ENCODE measurements at regions not wholly inside any gene's neighbourhood (a gene's known extent, or its start where the extent isn't known, plus 50 kb on each side); places are given as distances from the start of the nearest gene placed in this dataset.

DNA sequence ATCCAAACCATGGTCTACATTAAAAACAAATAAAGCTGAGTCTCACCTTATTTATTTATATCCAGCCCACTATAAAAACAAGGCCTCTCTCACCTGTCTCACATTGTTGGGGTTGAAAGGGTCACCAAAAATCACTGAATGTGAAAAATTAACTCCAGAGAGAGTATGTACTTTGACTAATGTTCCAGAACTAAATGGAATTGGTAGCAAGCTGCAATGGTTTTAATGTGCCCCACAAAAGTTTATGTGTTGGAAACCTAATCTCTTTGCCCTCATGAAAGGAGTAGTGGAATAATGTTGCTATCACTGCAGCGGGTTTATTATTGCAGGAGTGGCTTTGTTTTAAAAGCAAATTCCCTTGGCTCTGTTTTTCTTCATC, 230.3 kb downstream of the LTN1 start:
- Histone ChIP-seq H3K36me3 (ENCODE audit: control insufficient read depth in 2 of 2, extremely low read depth in 1 of 2, insufficient read depth in 2 of 2, low read length in 2 of 2) (no peaks in the 10 kb centered on the region), H3K4me3 (replicated peaks in 1 of 3; ENCODE audit: insufficient read depth in 1 of 3, low read depth in 1 of 3, low read length in 3 of 3) (no peak overlapping the region), H4K20me1 (replicated peaks; ENCODE audit: control insufficient read depth, extremely low read depth, insufficient read depth, low read length) (no peaks in the 10 kb centered on the region), H3K9me3 (replicated peaks; ENCODE audit: control insufficient read depth, insufficient read depth, low read length) (no peaks in the 10 kb centered on the region), H2AFZ (ENCODE audit: low read depth, low read length) (no peak overlapping the region), H3K79me2 (ENCODE audit: control insufficient read depth, insufficient read depth, low read length) (no peaks in the 10 kb centered on the region), H3K27ac (ENCODE audit: insufficient read depth, low read depth, low read length) (no peak overlapping the region), H3K27me3 (ENCODE audit: control insufficient read depth in 2 of 2, insufficient read depth in 2 of 2, low read length in 2 of 2) (no peaks in the 10 kb centered on the region), H3K9me1 (replicated peaks; ENCODE audit: control insufficient read depth, extremely low read depth, insufficient read depth, low read length) (no peaks in the 10 kb centered on the region), H3K9ac (replicated peaks; ENCODE audit: extremely low read depth, insufficient read depth, low read length) (no peak overlapping the region), H3K4me2 (ENCODE audit: insufficient read depth, low read length) (no peak overlapping the region), H3K4me1 (ENCODE audit: control insufficient read depth, extremely low read depth, insufficient read depth, low read length) (no peaks in the 10 kb centered on the region)
- TF ChIP-seq, protein P1, sequence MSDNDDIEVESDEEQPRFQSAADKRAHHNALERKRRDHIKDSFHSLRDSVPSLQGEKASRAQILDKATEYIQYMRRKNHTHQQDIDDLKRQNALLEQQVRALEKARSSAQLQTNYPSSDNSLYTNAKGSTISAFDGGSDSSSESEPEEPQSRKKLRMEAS (IDR thresholded peaks at IDR 0.05; ENCODE audit: insufficient read depth, insufficient read length), result no peak
- TF ChIP-seq POLR2A (IDR thresholded peaks at IDR 0.05; ENCODE audit: low read depth, low read length) (no peak), MYC (IDR thresholded peaks at IDR 0.05; ENCODE audit: low read depth, low read length) (no peak), EZH2 (IDR thresholded peaks at IDR 0.05; ENCODE audit: borderline replicate concordance, low read depth, low read length, severe bottlenecking) (no peak), FOS (IDR thresholded peaks at IDR 0.05; ENCODE audit: borderline replicate concordance, insufficient read depth, low read length) (no peak), JUN (IDR thresholded peaks at IDR 0.05; ENCODE audit: borderline replicate concordance, insufficient read depth, insufficient read length, low read depth) (no peak), GATA2 (IDR thresholded peaks at IDR 0.05; ENCODE audit: insufficient read depth, insufficient read length, low read depth, low read length) (no peak), POLR2AphosphoS5 (IDR thresholded peaks at IDR 0.05; ENCODE audit: insufficient read depth, low read depth, low read length) (no peak)
- TF ChIP-seq, protein P2, sequence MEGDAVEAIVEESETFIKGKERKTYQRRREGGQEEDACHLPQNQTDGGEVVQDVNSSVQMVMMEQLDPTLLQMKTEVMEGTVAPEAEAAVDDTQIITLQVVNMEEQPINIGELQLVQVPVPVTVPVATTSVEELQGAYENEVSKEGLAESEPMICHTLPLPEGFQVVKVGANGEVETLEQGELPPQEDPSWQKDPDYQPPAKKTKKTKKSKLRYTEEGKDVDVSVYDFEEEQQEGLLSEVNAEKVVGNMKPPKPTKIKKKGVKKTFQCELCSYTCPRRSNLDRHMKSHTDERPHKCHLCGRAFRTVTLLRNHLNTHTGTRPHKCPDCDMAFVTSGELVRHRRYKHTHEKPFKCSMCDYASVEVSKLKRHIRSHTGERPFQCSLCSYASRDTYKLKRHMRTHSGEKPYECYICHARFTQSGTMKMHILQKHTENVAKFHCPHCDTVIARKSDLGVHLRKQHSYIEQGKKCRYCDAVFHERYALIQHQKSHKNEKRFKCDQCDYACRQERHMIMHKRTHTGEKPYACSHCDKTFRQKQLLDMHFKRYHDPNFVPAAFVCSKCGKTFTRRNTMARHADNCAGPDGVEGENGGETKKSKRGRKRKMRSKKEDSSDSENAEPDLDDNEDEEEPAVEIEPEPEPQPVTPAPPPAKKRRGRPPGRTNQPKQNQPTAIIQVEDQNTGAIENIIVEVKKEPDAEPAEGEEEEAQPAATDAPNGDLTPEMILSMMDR (IDR thresholded peaks at IDR 0.05; ENCODE audit: extremely low read depth in 1 of 2, insufficient read depth in 1 of 2, low read depth in 1 of 2, low read length in 2 of 2), result no peak
- DNase-seq (ENCODE audit: low read depth, low spot score) (no peak), FAIRE-seq (no peak)
- POLR2A ChIA-PET, result no interaction called here
- CTCF ChIA-PET, result interaction anchor here (1.0 kb wide), 1 partner anchor 17 kb away, joined by 4 read pairs; no protein-coding TSS in a partner anchor
- intact Hi-C loops (cut with micrococcal nuclease), result no loop called here
- no TSS peak for BruUV-seq (replicated peaks)
- dilution Hi-C loops (cut with MboI; ENCODE audit: extremely low pct_ligation_motif_present, low sequenced_read_pairs), result no loop called here
